ENCODE measurements at regions not wholly inside any gene's neighbourhood (a gene's known extent, or its start where the extent isn't known, plus 50 kb on each side); places are given as distances from the start of the nearest gene placed in this dataset.
"Not testable (repeated sequence)": the region's sequence is repeated elsewhere in the genome, so short reads cannot be mapped to it uniquely, and the experiment has no call there.

GRCh38 chr6:11885159-11885558 is 106.6 kb upstream of the ADTRP start:
- H3K4me1 ChIP-seq = no peaks in the 10 kb centered on the region
- DNase-seq = no peak
- TF ChIP-seq CTCF (IDR thresholded peaks at IDR 0.05) = no peak
- no peaks in the 10 kb centered on the region for H3K27me3 ChIP-seq (ENCODE audit: low read depth)
- no peak overlapping the region for H3K27ac ChIP-seq
- no peaks in the 10 kb centered on the region for H3K36me3 ChIP-seq
- no peak for ATAC-seq
- no peak overlapping the region for H3K4me3 ChIP-seq
- intact Hi-C loops (cut with DNase I) = no loop called here
- H3K9me3 ChIP-seq = no peaks in the 10 kb centered on the region

- H3K36me3 ChIP-seq; H3K4me1 ChIP-seq; H3K4me3 ChIP-seq; intact Hi-C loops (cut with DNase I); ATAC-seq; H3K27ac ChIP-seq; H3K9me3 ChIP-seq; H3K27me3 ChIP-seq (ENCODE audit: low read depth); DNase-seq: not testable (repeated sequence)
These were observed 104.9 kb upstream of the ADTRP start for GRCh38 chr6:11883471-11883870.

GRCh38 chr6:11880156-11880555 is 101.6 kb upstream of the ADTRP start:
- H3K36me3 ChIP-seq; H3K4me3 ChIP-seq; intact Hi-C loops (cut with DNase I); H3K9me3 ChIP-seq; ATAC-seq; H3K4me1 ChIP-seq; H3K27me3 ChIP-seq (ENCODE audit: low read depth); DNase-seq; H3K27ac ChIP-seq: not testable (repeated sequence)

- no peak for TF ChIP-seq CTCF (IDR thresholded peaks at IDR 0.05)
- intact Hi-C loops (cut with DNase I) = no loop called here
- no peaks in the 10 kb centered on the region for H3K4me1 ChIP-seq
- H3K27me3 ChIP-seq (ENCODE audit: low read depth) = no peaks in the 10 kb centered on the region
- H3K27ac ChIP-seq = no peak overlapping the region
- H3K36me3 ChIP-seq = no peaks in the 10 kb centered on the region
- no peak overlapping the region for H3K4me3 ChIP-seq
- DNase-seq (no peak), ATAC-seq (no peak)
- no peaks in the 10 kb centered on the region for H3K9me3 ChIP-seq
These were observed 100.1 kb upstream of the ADTRP start for GRCh38 chr6:11878735-11879134.

GRCh38 chr6:11878029-11878428 is 99.4 kb upstream of the ADTRP start:
- no peak for DNase-seq
- no peaks in the 10 kb centered on the region for H3K36me3 ChIP-seq
- no peak overlapping the region for H3K4me3 ChIP-seq
- H3K27me3 ChIP-seq (ENCODE audit: low read depth) = no peaks in the 10 kb centered on the region
- no peaks in the 10 kb centered on the region for H3K9me3 ChIP-seq
- no peak for TF ChIP-seq CTCF (IDR thresholded peaks at IDR 0.05)
- H3K27ac ChIP-seq = no peak overlapping the region
- H3K4me1 ChIP-seq = no peaks in the 10 kb centered on the region
- intact Hi-C loops (cut with DNase I) = no loop called here
- no peak for ATAC-seq

- H3K4me1 ChIP-seq = no peaks in the 10 kb centered on the region
- no peak overlapping the region for H3K4me3 ChIP-seq
- no peak for ATAC-seq
- intact Hi-C loops (cut with DNase I) = no loop called here
- no peak overlapping the region for H3K27ac ChIP-seq
- H3K27me3 ChIP-seq (ENCODE audit: low read depth) = no peaks in the 10 kb centered on the region
- TF ChIP-seq CTCF (IDR thresholded peaks at IDR 0.05) = no peak
- no peak for DNase-seq
- no peaks in the 10 kb centered on the region for H3K36me3 ChIP-seq
- H3K9me3 ChIP-seq = no peaks in the 10 kb centered on the region
These were observed 98.4 kb upstream of the ADTRP start for GRCh38 chr6:11876934-11877433.
